OCI-LY1 (cell line): ENCODE measurements at regions not wholly inside any gene's neighbourhood (a gene's known extent, or its start where the extent isn't known, plus 50 kb on each side); places are given as distances from the start of the nearest gene placed in this dataset.

Experiments
- EZH2 ChIP-seq: fragments of 200-600 bp; sonication (generic), shearing (Covaris generic); IDR thresholded peaks from 2 replicates; pipeline ENCODE4 v1.8.0; 2017; ENCODE audit warnings: borderline replicate concordance, mixed run types, mild to moderate bottlenecking, antibody characterized with exemption, low read length, moderate library complexity, mixed read lengths
- TF ChIP-seq, protein P1 (sequence below): fragments of 200-600 bp; sonication (generic), shearing (Covaris generic); IDR thresholded peaks from 2 replicates; pipeline ENCODE4 v1.5.1; 2017; ENCODE audit warnings: mild to moderate bottlenecking, antibody characterized with exemption, low read length, moderate library complexity, mixed read lengths

DNA sequence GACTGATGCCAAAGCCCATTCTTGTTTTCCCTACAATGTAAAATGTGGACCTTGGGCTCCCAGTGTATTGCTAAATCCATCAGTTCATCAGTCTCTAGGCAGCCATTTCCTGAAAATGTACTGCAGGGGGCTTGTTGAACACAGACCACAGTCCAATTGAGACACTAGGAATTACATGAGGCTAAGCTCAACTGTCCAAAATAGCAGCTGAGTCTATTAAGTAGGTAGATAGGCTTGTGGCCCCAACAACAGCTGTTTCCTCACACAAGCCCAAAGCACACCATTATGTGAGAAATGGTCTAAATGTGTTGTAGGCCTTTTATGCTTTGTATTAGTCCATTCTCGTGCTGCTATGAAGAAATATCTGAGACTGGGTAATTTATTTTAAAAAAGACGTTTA is 60.0 kb upstream of the PAK3 start:
- TF ChIP-seq, protein P1, sequence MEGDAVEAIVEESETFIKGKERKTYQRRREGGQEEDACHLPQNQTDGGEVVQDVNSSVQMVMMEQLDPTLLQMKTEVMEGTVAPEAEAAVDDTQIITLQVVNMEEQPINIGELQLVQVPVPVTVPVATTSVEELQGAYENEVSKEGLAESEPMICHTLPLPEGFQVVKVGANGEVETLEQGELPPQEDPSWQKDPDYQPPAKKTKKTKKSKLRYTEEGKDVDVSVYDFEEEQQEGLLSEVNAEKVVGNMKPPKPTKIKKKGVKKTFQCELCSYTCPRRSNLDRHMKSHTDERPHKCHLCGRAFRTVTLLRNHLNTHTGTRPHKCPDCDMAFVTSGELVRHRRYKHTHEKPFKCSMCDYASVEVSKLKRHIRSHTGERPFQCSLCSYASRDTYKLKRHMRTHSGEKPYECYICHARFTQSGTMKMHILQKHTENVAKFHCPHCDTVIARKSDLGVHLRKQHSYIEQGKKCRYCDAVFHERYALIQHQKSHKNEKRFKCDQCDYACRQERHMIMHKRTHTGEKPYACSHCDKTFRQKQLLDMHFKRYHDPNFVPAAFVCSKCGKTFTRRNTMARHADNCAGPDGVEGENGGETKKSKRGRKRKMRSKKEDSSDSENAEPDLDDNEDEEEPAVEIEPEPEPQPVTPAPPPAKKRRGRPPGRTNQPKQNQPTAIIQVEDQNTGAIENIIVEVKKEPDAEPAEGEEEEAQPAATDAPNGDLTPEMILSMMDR: no peak
- TF ChIP-seq EZH2: no peak
